ENCODE measurements at regions not wholly inside any gene's neighbourhood (a gene's known extent, or its start where the extent isn't known, plus 50 kb on each side); places are given as distances from the start of the nearest gene placed in this dataset.

GRCh38 chr18:75700561-75700960, 273.1 kb upstream of the SMIM21 start:
- TF ChIP-seq, protein P1, sequence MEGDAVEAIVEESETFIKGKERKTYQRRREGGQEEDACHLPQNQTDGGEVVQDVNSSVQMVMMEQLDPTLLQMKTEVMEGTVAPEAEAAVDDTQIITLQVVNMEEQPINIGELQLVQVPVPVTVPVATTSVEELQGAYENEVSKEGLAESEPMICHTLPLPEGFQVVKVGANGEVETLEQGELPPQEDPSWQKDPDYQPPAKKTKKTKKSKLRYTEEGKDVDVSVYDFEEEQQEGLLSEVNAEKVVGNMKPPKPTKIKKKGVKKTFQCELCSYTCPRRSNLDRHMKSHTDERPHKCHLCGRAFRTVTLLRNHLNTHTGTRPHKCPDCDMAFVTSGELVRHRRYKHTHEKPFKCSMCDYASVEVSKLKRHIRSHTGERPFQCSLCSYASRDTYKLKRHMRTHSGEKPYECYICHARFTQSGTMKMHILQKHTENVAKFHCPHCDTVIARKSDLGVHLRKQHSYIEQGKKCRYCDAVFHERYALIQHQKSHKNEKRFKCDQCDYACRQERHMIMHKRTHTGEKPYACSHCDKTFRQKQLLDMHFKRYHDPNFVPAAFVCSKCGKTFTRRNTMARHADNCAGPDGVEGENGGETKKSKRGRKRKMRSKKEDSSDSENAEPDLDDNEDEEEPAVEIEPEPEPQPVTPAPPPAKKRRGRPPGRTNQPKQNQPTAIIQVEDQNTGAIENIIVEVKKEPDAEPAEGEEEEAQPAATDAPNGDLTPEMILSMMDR (IDR thresholded peaks at IDR 0.05) = no peak
- no peak for TF ChIP-seq POLR2A (IDR thresholded peaks at IDR 0.05)
